ENCODE measurements at regions not wholly inside any gene's neighbourhood (a gene's known extent, or its start where the extent isn't known, plus 50 kb on each side); places are given as distances from the start of the nearest gene placed in this dataset.
"Not testable (repeated sequence)": the region's sequence is repeated elsewhere in the genome, so short reads cannot be mapped to it uniquely, and the experiment has no call there.

DNA sequence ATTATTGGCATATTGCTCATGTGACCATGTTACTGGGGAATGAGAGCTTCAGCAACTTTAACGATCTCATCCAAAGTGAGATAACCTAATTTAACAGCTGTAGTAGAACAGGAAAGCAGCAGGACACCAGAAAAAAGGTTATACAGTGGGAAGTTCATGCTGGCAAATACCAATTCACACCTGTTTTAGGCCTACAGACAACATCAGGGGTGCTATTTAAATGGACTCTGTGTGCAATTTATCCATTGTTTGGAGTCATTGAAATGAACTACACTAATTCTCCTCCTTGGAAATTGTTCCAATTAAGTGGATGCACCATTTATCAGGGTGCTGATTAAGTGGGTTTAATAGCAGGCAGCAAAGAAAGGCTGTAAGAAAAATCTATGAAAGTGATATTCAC lies 424.4 kb upstream of the LMO3 start:
- Histone ChIP-seq H3K27me3 (no peaks in the 10 kb centered on the region), H3K9me3 (no peaks in the 10 kb centered on the region), H3K4me1 (no peaks in the 10 kb centered on the region), H3K27ac (no peak overlapping the region), H3K36me3 (no peaks in the 10 kb centered on the region), H3K4me3 (no peak overlapping the region)
- intact Hi-C loops (cut with DNase I; ENCODE audit: low total_unique reads), result no loop called here
- no peak for DNase-seq
- TF ChIP-seq, protein P1, sequence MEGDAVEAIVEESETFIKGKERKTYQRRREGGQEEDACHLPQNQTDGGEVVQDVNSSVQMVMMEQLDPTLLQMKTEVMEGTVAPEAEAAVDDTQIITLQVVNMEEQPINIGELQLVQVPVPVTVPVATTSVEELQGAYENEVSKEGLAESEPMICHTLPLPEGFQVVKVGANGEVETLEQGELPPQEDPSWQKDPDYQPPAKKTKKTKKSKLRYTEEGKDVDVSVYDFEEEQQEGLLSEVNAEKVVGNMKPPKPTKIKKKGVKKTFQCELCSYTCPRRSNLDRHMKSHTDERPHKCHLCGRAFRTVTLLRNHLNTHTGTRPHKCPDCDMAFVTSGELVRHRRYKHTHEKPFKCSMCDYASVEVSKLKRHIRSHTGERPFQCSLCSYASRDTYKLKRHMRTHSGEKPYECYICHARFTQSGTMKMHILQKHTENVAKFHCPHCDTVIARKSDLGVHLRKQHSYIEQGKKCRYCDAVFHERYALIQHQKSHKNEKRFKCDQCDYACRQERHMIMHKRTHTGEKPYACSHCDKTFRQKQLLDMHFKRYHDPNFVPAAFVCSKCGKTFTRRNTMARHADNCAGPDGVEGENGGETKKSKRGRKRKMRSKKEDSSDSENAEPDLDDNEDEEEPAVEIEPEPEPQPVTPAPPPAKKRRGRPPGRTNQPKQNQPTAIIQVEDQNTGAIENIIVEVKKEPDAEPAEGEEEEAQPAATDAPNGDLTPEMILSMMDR (IDR thresholded peaks at IDR 0.05), result no peak

DNA sequence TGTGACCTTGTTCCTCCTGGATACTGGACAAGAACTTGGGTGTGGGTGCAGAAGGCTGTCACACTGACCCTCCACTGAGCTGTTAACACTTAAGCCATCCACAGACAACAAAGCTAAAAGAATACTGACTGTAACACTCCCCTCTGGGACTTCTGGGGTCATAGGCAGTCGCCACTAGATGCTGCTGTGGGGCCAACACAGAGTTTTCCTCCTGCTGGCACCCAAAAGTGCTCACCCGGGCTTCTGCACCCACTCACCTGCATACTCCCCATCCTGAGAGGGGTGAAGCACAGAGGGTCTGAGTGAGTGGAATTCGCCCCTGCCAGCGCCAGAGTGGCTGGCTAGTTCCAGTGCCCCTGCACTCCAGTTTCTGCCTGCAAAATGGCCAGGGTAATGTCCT lies 422.4 kb upstream of the LMO3 start:
- intact Hi-C loops (cut with DNase I; ENCODE audit: low total_unique reads), result no loop called here
- Histone ChIP-seq H3K4me1 (no peaks in the 10 kb centered on the region), H3K9me3 (no peaks in the 10 kb centered on the region), H3K27ac (no peak overlapping the region), H3K27me3 (no peaks in the 10 kb centered on the region), H3K4me3 (no peak overlapping the region), H3K36me3 (no peaks in the 10 kb centered on the region)
- TF ChIP-seq, protein P1 (IDR thresholded peaks at IDR 0.05), result no peak
- DNase-seq, result no peak

DNA sequence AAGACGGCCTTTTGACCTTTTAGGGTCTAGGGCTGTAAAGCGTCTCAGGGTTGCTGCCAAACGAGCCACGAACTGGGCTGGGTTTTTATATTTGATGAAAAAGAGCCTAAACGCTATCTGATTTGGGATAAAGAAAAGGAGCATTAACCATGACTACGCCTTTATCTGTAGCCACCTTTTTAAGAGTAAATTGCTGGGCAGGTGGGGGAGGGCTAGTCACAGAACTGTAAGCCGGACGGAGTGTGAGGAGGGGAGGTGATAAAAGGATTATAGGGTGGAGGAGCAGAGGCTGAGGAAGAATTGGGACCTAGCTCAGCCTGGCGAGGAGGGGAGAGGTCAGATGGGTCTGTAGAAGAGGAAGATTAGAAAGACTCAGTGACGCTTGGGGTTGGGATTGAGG lies 419.5 kb upstream of the LMO3 start:
- H3K4me1 ChIP-seq; DNase-seq; H3K4me3 ChIP-seq; intact Hi-C loops (cut with DNase I; ENCODE audit: low total_unique reads); H3K9me3 ChIP-seq; H3K27ac ChIP-seq; H3K36me3 ChIP-seq; H3K27me3 ChIP-seq: not testable (repeated sequence)

DNA sequence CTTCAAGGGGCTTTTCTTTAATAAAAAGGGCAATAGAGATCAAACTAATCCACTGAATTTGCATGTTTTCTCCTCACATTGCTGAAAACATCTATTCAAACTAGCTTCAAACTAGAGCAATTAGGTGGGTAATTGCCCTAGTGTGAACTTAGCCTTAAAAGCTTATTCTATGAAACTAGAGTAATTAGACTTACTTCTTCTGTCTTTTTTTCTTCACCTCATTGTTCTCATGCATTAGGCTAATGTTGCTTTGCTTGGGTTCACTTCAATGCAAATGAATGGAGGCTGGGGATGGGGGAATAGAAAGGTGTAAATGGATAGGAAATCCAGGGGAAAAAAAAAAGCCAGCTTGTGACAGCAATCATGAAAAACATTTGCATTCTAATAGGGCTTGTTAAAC lies 414.8 kb upstream of the LMO3 start:
- intact Hi-C loops (cut with DNase I; ENCODE audit: low total_unique reads), result no loop called here

DNA sequence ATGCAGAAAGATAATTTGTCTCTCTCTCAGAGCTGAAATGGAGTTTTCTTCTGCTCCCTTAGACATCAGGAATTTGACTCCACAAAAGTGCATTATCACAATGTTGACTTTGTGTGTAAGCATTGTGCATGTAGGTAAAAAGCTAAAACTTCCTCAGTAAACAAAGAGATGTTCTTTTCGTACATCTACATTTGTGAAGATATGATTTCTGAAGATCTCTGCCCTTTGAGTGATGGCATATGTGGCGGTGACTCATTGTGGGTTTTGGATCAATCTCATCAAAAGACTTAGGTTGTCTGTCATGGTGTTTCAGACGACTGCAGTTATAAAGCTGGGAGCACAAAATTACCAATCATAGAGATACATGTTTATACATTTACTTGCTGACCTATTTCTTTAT lies 411.4 kb upstream of the LMO3 start:
- DNase-seq, result no peak
- Histone ChIP-seq H3K9me3 (no peaks in the 10 kb centered on the region), H3K4me1 (no peaks in the 10 kb centered on the region), H3K36me3 (no peaks in the 10 kb centered on the region), H3K27ac (no peak overlapping the region), H3K4me3 (no peak overlapping the region), H3K27me3 (no peaks in the 10 kb centered on the region)
- TF ChIP-seq, protein P1 (IDR thresholded peaks at IDR 0.05), result no peak
- intact Hi-C loops (cut with DNase I; ENCODE audit: low total_unique reads), result no loop called here

More for the DNA sequence above, 414.8 kb upstream of the LMO3 start:
- Histone ChIP-seq H3K27ac (no peak overlapping the region), H3K36me3 (no peaks in the 10 kb centered on the region), H3K27me3 (no peaks in the 10 kb centered on the region), H3K4me3 (no peak overlapping the region), H3K4me1 (no peaks in the 10 kb centered on the region), H3K9me3 (no peaks in the 10 kb centered on the region)
- TF ChIP-seq, protein P1 (IDR thresholded peaks at IDR 0.05), result no peak
- no peak for DNase-seq

DNA sequence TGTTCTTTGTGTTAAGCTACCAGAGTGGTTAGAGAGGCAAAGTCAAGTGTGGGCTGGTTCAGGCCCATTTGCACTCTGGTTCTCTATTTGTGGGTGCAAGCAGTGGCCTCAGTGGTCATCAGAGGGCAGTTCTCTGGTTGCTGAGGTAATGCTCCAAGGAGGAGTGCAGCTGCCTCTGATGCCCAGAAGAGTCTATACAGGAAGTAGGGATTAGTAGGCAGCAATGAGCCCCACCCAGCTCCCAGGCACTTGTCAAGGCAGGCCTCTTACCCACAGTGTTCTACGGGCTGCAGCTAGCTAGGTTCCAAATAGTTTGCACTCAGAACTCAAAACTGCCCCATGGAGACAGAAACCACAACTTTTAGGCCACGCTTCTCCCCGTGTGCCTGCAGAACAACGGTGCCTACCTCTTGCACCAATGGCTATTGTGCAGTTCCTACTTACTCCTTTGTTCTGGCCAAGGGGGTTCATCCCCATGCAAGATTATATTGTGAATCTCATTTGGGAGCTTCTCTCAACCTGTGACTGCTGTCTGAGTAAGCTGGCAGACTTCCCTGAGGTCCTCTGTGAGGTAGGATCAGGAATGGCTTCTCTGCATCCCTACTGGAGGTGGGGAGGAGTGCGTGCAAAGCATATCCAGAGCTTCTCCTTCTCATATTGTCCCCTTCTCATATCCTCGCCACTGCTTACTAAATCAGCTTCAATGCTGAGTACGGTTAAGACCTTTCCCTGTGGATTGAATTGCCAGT lies 410.3 kb upstream of the LMO3 start:
- no peak overlapping the region for H3K27ac ChIP-seq
- H3K9me3 ChIP-seq, result no peaks in the 10 kb centered on the region
- TF ChIP-seq, protein P1 (IDR thresholded peaks at IDR 0.05), result no peak
- H3K4me1 ChIP-seq, result no peaks in the 10 kb centered on the region
- intact Hi-C loops (cut with DNase I; ENCODE audit: low total_unique reads), result no loop called here
- H3K36me3 ChIP-seq, result no peaks in the 10 kb centered on the region
- no peak for DNase-seq
- H3K4me3 ChIP-seq, result no peak overlapping the region
- no peaks in the 10 kb centered on the region for H3K27me3 ChIP-seq

Data from tibial artery (tissue), 4 donors.